Breast epithelium (tissue), 4 donors: ENCODE measurements at regions not wholly inside any gene's neighbourhood (a gene's known extent, or its start where the extent isn't known, plus 50 kb on each side); places are given as distances from the start of the nearest gene placed in this dataset.
A peak's percentile ranks its signal among the peaks of the same experiment; 100 is the strongest.

Experiments
- DNase-seq, 2 donors: peaks; one replicate each; pipeline ENCODE4 v3.0.0-alpha.2; 2019; ENCODE audit warnings: low spot score in 2 of 2
- H3K27ac ChIP-seq, 2 donors: fragments of 200-600 bp; sonication (generic) in 1 of 2; one replicate each; pipeline ENCODE4 v1.5.1; 2016 to 2019; ENCODE audit warnings: mild to moderate bottlenecking in 1 of 2
- H3K27me3 ChIP-seq, 2 donors: fragments of 200-600 bp; sonication (generic) in 1 of 2; one replicate each; pipeline versions ENCODE4 v1.5.1 to v1.6.0; 2017 to 2019; ENCODE audit warnings: control low read depth in 1 of 2, mild to moderate bottlenecking in 1 of 2
- H3K36me3 ChIP-seq: fragments of 200-600 bp; one replicate; pipeline ENCODE4 v1.5.1; 2019
- H3K4me1 ChIP-seq, 2 donors: fragments of 200-600 bp; sonication (generic); one replicate each; pipeline ENCODE4 v1.5.1; 2016 to 2019; ENCODE audit warnings: control low read depth in 1 of 2
- H3K4me3 ChIP-seq, 3 donors: fragments of 200-600 bp; sonication (generic); 1 replicate in 2 of 3; 2 replicates in 1 of 3; pipeline ENCODE4 v1.5.1; 2016 to 2019; ENCODE audit warnings: mild to moderate bottlenecking in 3 of 3, moderate library complexity in 2 of 3
- H3K9me3 ChIP-seq, 2 donors: fragments of 200-600 bp; sonication (generic) in 1 of 2; one replicate each; pipeline ENCODE4 v1.5.1; 2016 to 2019; ENCODE audit warnings: control low read depth in 1 of 2
- CTCF ChIP-seq, 3 donors: fragments of 450-650 bp; IDR thresholded peaks; one replicate each; pipeline ENCODE4 v1.5.1; 2016 to 2017; ENCODE audit warnings: antibody characterized with exemption in 3 of 3, mild to moderate bottlenecking in 3 of 3, moderate library complexity in 3 of 3
- POLR2A ChIP-seq: fragments of 450-650 bp; IDR thresholded peaks from one replicate; pipeline ENCODE4 v1.6.1; 2016; ENCODE audit warnings: antibody characterized with exemption, mild to moderate bottlenecking, moderate library complexity
- POLR2AphosphoS5 ChIP-seq, 3 donors: sonication (generic); formaldehyde crosslinking; IDR thresholded peaks; one replicate each; pipeline ENCODE4 v1.6.1; 2017; ENCODE audit warnings: antibody characterized with exemption in 3 of 3
- intact Hi-C: fragments of 100-400 bp; cut with DNase I; formaldehyde crosslinking; loops from one replicate; pipeline ENCODE4 v1.15.1; 2023; ENCODE audit warnings: low total_unique reads

- DNase-seq, result no peak
- Histone ChIP-seq H3K4me1 (no peaks in the 10 kb centered on the region), H3K9me3 (no peaks in the 10 kb centered on the region), H3K36me3 (no peaks in the 10 kb centered on the region), H3K27me3 (no peaks in the 10 kb centered on the region), H3K27ac (no peak overlapping the region), H3K4me3 (no peak overlapping the region)
- intact Hi-C loops, result no loop called here
- no peak for TF ChIP-seq POLR2AphosphoS5 (IDR thresholded peaks at IDR 0.05)
- no peak for TF ChIP-seq CTCF (IDR thresholded peaks at IDR 0.05)
- no peak for TF ChIP-seq POLR2A
These were observed 73.8 kb downstream of the LSMEM1 start for GRCh38 chr7:112554591-112554990.

- Histone ChIP-seq H3K27me3 (no peaks in the 10 kb centered on the region), H3K9me3 (no peaks in the 10 kb centered on the region), H3K4me3 (no peak overlapping the region), H3K36me3 (no peaks in the 10 kb centered on the region), H3K4me1 (no peaks in the 10 kb centered on the region), H3K27ac (no peak overlapping the region)
- DNase-seq, result no peak
- TF ChIP-seq CTCF (IDR thresholded peaks at IDR 0.05), result no peak
- no peak for TF ChIP-seq POLR2AphosphoS5 (IDR thresholded peaks at IDR 0.05)
- TF ChIP-seq POLR2A, result no peak
- intact Hi-C loops, result no loop called here
These were observed 75.8 kb downstream of the LSMEM1 start for GRCh38 chr7:112556633-112557032.

- TF ChIP-seq CTCF (IDR thresholded peaks at IDR 0.05), result no peak
- no peak for TF ChIP-seq POLR2A
- no peak for TF ChIP-seq POLR2AphosphoS5 (IDR thresholded peaks at IDR 0.05)
- peak overlapping the region in 2 of 3 donors; percentile 13 to 32 for H3K4me3 ChIP-seq
- H3K9me3 ChIP-seq, result no peaks in the 10 kb centered on the region
- H3K27me3 ChIP-seq, result no peaks in the 10 kb centered on the region
- DNase-seq, result no peak
- no peaks in the 10 kb centered on the region for H3K4me1 ChIP-seq
- H3K27ac ChIP-seq, result peak overlapping the region; percentile 31 to 46
- intact Hi-C loops, result no loop called here
- no peaks in the 10 kb centered on the region for H3K36me3 ChIP-seq
These were observed 85.9 kb downstream of the LSMEM1 start for GRCh38 chr7:112566442-112567324.

- TF ChIP-seq CTCF (IDR thresholded peaks at IDR 0.05), result no peak
- TF ChIP-seq POLR2A, result no peak
- TF ChIP-seq POLR2AphosphoS5 (IDR thresholded peaks at IDR 0.05), result no peak
- Histone ChIP-seq H3K27me3 (no peaks in the 10 kb centered on the region), H3K36me3 (no peaks in the 10 kb centered on the region), H3K4me1 (no peaks in the 10 kb centered on the region), H3K4me3 (no peak overlapping the region), H3K9me3 (no peaks in the 10 kb centered on the region), H3K27ac (peak overlapping the region in 1 of 2 donors; percentile 46)
- intact Hi-C loops, result no loop called here
- DNase-seq, result no peak
These were observed 86.6 kb downstream of the LSMEM1 start for GRCh38 chr7:112567388-112567787.

GRCh38 chr7:112571852-112572607 lies 91.2 kb downstream of the LSMEM1 start:
- H3K27ac ChIP-seq, result no peak overlapping the region
- intact Hi-C loops, result no loop called here

More at GRCh38 chr7:112571852-112572607, 91.2 kb downstream of the LSMEM1 start:
- no peaks in the 10 kb centered on the region for H3K9me3 ChIP-seq
- H3K4me1 ChIP-seq, result peaks cover 0 to 4% of the 10 kb centered on the region in 2 donors
- H3K36me3 ChIP-seq, result no peaks in the 10 kb centered on the region
- DNase-seq, result no peak
- H3K4me3 ChIP-seq, result no peak overlapping the region
- H3K27me3 ChIP-seq, result no peaks in the 10 kb centered on the region
- no peak for TF ChIP-seq CTCF (IDR thresholded peaks at IDR 0.05)
- no peak for TF ChIP-seq POLR2AphosphoS5 (IDR thresholded peaks at IDR 0.05)
- no peak for TF ChIP-seq POLR2A
